PC-3 (cell line): ENCODE measurements at regions not wholly inside any gene's neighbourhood (a gene's known extent, or its start where the extent isn't known, plus 50 kb on each side); places are given as distances from the start of the nearest gene placed in this dataset.

Experiments
- ATAC-seq: fragments of 200-7000 bp; cut with Tn5 transposase; 2 replicates; pipeline ENCODE4 v1.9.1; 2020; ENCODE audit warnings: mild to moderate bottlenecking, moderate library complexity
- BruUV-seq: library from RNA; stranded (reverse); fragments of 400-500 nt; replicated peaks from 2 replicates; lab custom pipeline; 2021; lab: Mats Ljungman, UMichigan
- CTCF ChIA-PET: fragments of 300-600 bp; sonication (Branson Sonifier 250); formaldehyde crosslinking; loops from one replicate; lab custom pipeline; 2022; ENCODE audit warnings: antibody characterized with exemption; lab: Charles Lee
- POLR2A ChIA-PET: fragments of 300-600 bp; sonication (Branson Sonifier 250); formaldehyde crosslinking; loops from one replicate; lab custom pipeline; 2022; ENCODE audit warnings: antibody characterized with exemption; ENCODE audit not compliant: unreplicated experiment; lab: Charles Lee
- DNase-seq: peaks from one replicate; pipeline ENCODE4 v3.0.0-alpha.2; 2015
- H2AFZ ChIP-seq: fragments of 300-600 bp; sonication (generic); 2 replicates; pipeline ENCODE4 v1.6.0; 2016; ENCODE audit warnings: antibody characterized with exemption, low read length
- H3F3A ChIP-seq: fragments of 300-600 bp; sonication (generic); one replicate; pipeline ENCODE4 v1.6.0; 2017; ENCODE audit warnings: antibody characterized with exemption, low read length, control low read depth, mild to moderate bottlenecking; ENCODE audit not compliant: unreplicated experiment
- H3K27ac ChIP-seq: fragments of 300-600 bp; sonication (generic); 2 replicates; pipeline ENCODE4 v1.5.1; 2016; ENCODE audit warnings: mild to moderate bottlenecking, low read length
- H3K27me3 ChIP-seq: fragments of 300-600 bp; sonication (generic); 2 replicates; pipeline ENCODE4 v1.6.1; 2016; ENCODE audit warnings: low read length, mixed read lengths
- H3K36me3 ChIP-seq: fragments of 300-600 bp; sonication (generic); 2 replicates; pipeline ENCODE4 v1.6.1; 2016; ENCODE audit warnings: low read depth, mixed run types, low read length, mixed read lengths
- H3K4me1 ChIP-seq: fragments of 300-600 bp; sonication (generic); 2 replicates; pipeline ENCODE4 v1.5.1; 2016; ENCODE audit warnings: low read length; ENCODE audit not compliant: insufficient read depth
- H3K4me2 ChIP-seq: fragments of 300-600 bp; sonication (generic); 2 replicates; pipeline ENCODE4 v1.6.0; 2016; ENCODE audit warnings: low read length
- H3K4me3 ChIP-seq: fragments of 300-600 bp; sonication (generic); 2 replicates; pipeline ENCODE4 v1.5.1; 2016; ENCODE audit warnings: mild to moderate bottlenecking, low read length, mixed read lengths
- H3K79me2 ChIP-seq: fragments of 300-600 bp; sonication (generic); 2 replicates; pipeline ENCODE4 v1.6.1; 2017; ENCODE audit warnings: low read length, mixed read lengths
- H3K9ac ChIP-seq: fragments of 300-600 bp; sonication (generic); 2 replicates; pipeline ENCODE4 v1.6.0; 2016; ENCODE audit warnings: mild to moderate bottlenecking, low read length
- H3K9me2 ChIP-seq: fragments of 300-600 bp; sonication (generic); replicated peaks from 2 replicates; pipeline ENCODE4 v1.6.1; 2016; ENCODE audit warnings: mixed run types, low read length, mixed read lengths
- H3K9me3 ChIP-seq: fragments of 300-600 bp; sonication (generic); 2 replicates; pipeline ENCODE4 v1.6.1; 2016; ENCODE audit warnings: low read length, mixed read lengths
- H4K20me1 ChIP-seq: fragments of 300-600 bp; sonication (generic); 2 replicates; pipeline ENCODE4 v1.6.1; 2016; ENCODE audit warnings: low read length, mixed read lengths
- CTCF ChIP-seq: fragments of 300-600 bp; sonication (generic); conservative IDR thresholded peaks from 2 replicates; pipeline ENCODE4 v1.5.1; 2017; ENCODE audit warnings: antibody characterized with exemption, low read depth, mild to moderate bottlenecking, low read length
- EZH2 ChIP-seq: fragments of 300-600 bp; sonication (generic); IDR thresholded peaks from one replicate; pipeline ENCODE4 v1.6.1; 2017; ENCODE audit warnings: antibody characterized with exemption, mild to moderate bottlenecking, low read length; ENCODE audit not compliant: unreplicated experiment
- EZH2phosphoT487 ChIP-seq: fragments of 300-600 bp; sonication (generic); IDR thresholded peaks from 2 replicates; pipeline ENCODE4 v1.6.1; 2018; ENCODE audit warnings: mild to moderate bottlenecking, antibody characterized with exemption, low read length, borderline replicate concordance
- intact Hi-C: fragments of 100-400 bp; cut with micrococcal nuclease; formaldehyde crosslinking; loops from 2 replicates; pipeline ENCODE4 v1.9.0; 2023

DNA sequence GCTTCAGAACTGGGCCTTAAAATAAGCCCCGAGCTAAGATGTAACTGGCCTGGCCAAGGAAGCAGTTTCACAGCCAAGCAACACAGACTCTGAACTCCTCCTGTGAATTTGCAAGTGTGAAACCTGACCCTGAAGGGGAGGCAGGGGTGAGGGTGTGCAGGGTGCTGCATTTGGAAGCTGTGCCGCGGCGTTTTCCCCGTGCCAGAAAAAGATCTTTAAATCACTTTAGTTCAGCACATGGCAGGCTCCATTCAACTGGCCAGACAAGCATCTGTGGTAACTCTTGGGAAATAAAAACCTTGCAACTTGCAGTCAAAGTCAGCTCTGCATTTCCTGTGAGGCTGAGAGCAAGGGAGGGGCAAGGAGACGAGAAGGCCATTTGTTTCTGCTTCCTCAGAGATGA, 209.3 kb upstream of the SOX11 start:
- H2AFZ ChIP-seq: no peak overlapping the region
- POLR2A ChIA-PET: no interaction called here

GRCh38 chr2:5484868-5485267, 207.3 kb upstream of the SOX11 start:
- Histone ChIP-seq H3K9ac (no peak overlapping the region), H3K79me2 (no peaks in the 10 kb centered on the region), H3K27me3 (no peaks in the 10 kb centered on the region), H3F3A (no peaks in the 10 kb centered on the region), H3K4me2 (no peak overlapping the region), H2AFZ (no peak overlapping the region), H3K4me3 (no peak overlapping the region), H3K9me3 (no peaks in the 10 kb centered on the region), H3K27ac (no peak overlapping the region), H3K36me3 (no peaks in the 10 kb centered on the region), H4K20me1 (no peaks in the 10 kb centered on the region), H3K9me2 (no peaks in the 10 kb centered on the region), H3K4me1 (no peaks in the 10 kb centered on the region)
- ATAC-seq (no peak), DNase-seq (no peak)
- BruUV-seq: no TSS peak
- ChIA-PET CTCF (no interaction called here), POLR2A (no interaction called here)
- intact Hi-C loops: no loop called here
- TF ChIP-seq CTCF (no peak), EZH2phosphoT487 (no peak), EZH2 (no peak)

More for the DNA sequence above, 209.3 kb upstream of the SOX11 start:
- Histone ChIP-seq H3K4me1 (no peaks in the 10 kb centered on the region), H3K27ac (no peak overlapping the region), H3K4me2 (no peak overlapping the region), H3K36me3 (no peaks in the 10 kb centered on the region), H4K20me1 (no peaks in the 10 kb centered on the region), H3K9me2 (no peaks in the 10 kb centered on the region), H3K79me2 (no peaks in the 10 kb centered on the region), H3K9me3 (no peaks in the 10 kb centered on the region), H3K4me3 (no peak overlapping the region), H3F3A (no peaks in the 10 kb centered on the region), H3K9ac (no peak overlapping the region), H3K27me3 (no peaks in the 10 kb centered on the region)
- no peak for TF ChIP-seq EZH2phosphoT487
- TF ChIP-seq CTCF: no peak
- TF ChIP-seq EZH2: no peak
- no peak for ATAC-seq
- no peak for DNase-seq
- intact Hi-C loops: no loop called here
- BruUV-seq: no TSS peak
- CTCF ChIA-PET: no interaction called here

DNA sequence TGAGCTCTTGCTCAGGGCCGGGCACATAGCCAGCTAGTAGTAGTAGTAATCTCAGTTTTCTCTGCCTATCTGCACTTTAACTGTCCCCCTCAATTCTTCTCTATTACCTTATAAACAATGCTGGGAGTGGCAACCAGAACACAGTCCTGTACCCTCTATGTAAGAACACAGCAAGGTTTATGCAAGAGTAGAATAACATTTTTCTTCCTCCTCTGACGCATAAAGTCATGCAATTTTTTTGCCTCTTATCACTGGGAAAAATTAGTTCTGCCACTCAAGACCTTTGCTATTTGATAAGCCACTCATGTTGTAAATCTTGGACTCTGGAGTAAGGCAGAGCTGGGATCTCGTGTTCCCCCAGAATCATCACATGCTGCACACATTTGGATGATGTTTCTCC, 200.7 kb upstream of the SOX11 start:
- Histone ChIP-seq H3K27me3 (no peaks in the 10 kb centered on the region), H2AFZ (no peak overlapping the region), H3K4me2 (no peak overlapping the region), H3K9me2 (no peaks in the 10 kb centered on the region), H4K20me1 (no peaks in the 10 kb centered on the region), H3K27ac (no peak overlapping the region), H3K36me3 (no peaks in the 10 kb centered on the region), H3K4me3 (no peak overlapping the region), H3K4me1 (no peaks in the 10 kb centered on the region), H3K9ac (no peak overlapping the region), H3K9me3 (no peaks in the 10 kb centered on the region), H3K79me2 (no peaks in the 10 kb centered on the region), H3F3A (no peaks in the 10 kb centered on the region)
- intact Hi-C loops: no loop called here
- POLR2A ChIA-PET: no interaction called here
- BruUV-seq: no TSS peak
- CTCF ChIA-PET: no interaction called here
- no peak for DNase-seq
- ATAC-seq: no peak
- TF ChIP-seq CTCF: no peak
- TF ChIP-seq EZH2phosphoT487: no peak
- TF ChIP-seq EZH2: no peak
